GM19328 (cell line): ENCODE measurements at regions not wholly inside any gene's neighbourhood (a gene's known extent, or its start where the extent isn't known, plus 50 kb on each side); places are given as distances from the start of the nearest gene placed in this dataset.
"Not testable (repeated sequence)": the region's sequence is repeated elsewhere in the genome, so short reads cannot be mapped to it uniquely, and the experiment has no call there.

Experiments
- ATAC-seq: cut with Tn5 transposase; IDR thresholded peaks from one replicate; pipeline ENCODE4 v1.9.1; 2021; ENCODE audit warnings: mild to moderate bottlenecking, moderate library complexity; ENCODE audit not compliant: unreplicated experiment

GRCh38 chr10:43843321-43844101, 194.8 kb upstream of the ZNF32 start:
- no peak for ATAC-seq

- no peak for ATAC-seq
These were observed 193.8 kb upstream of the ZNF32 start for GRCh38 chr10:43842496-43842895.

GRCh38 chr10:43842072-43842471, 193.4 kb upstream of the ZNF32 start:
- ATAC-seq, result no peak

- no peak for ATAC-seq
These were observed 191.3 kb upstream of the ZNF32 start for GRCh38 chr10:43839973-43840372.

- ATAC-seq, result not testable (repeated sequence)
These were observed 186.1 kb upstream of the ZNF32 start for GRCh38 chr10:43834751-43835150.

- no peak for ATAC-seq
These were observed 179.2 kb upstream of the ZNF32 start for GRCh38 chr10:43827853-43828252.

DNA sequence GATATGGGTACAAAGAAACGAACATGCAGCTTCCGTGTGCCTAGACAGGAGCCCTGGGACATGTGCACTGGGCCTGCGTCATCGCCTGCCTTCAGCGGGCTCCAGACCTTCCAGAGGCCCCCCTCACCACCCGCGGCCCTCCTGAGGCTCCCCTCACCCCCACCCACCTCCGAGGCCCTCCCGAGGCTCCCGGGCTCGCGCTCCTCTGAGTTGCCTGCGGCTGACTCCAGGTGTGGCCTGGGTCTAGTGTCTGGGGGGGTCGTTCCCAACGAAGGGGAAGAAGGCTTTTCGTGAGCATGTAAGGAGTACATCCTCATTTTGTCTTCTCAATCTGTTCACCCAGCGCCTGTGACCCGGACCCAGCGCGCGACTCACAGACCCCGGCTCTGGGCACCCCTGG, 177.3 kb upstream of the ZNF32 start:
- no peak for ATAC-seq

GRCh38 chr10:43825421-43825820, 176.7 kb upstream of the ZNF32 start:
- no peak for ATAC-seq

- no peak for ATAC-seq
These were observed 176.3 kb upstream of the ZNF32 start for GRCh38 chr10:43824934-43825333.

GRCh38 chr10:43822631-43823580, 174.2 kb upstream of the ZNF32 start:
- no peak for ATAC-seq

- ATAC-seq, result no peak
These were observed 172.4 kb upstream of the ZNF32 start for GRCh38 chr10:43821103-43821502.

- no peak for ATAC-seq
These were observed 172.0 kb upstream of the ZNF32 start for GRCh38 chr10:43820663-43821062.

DNA sequence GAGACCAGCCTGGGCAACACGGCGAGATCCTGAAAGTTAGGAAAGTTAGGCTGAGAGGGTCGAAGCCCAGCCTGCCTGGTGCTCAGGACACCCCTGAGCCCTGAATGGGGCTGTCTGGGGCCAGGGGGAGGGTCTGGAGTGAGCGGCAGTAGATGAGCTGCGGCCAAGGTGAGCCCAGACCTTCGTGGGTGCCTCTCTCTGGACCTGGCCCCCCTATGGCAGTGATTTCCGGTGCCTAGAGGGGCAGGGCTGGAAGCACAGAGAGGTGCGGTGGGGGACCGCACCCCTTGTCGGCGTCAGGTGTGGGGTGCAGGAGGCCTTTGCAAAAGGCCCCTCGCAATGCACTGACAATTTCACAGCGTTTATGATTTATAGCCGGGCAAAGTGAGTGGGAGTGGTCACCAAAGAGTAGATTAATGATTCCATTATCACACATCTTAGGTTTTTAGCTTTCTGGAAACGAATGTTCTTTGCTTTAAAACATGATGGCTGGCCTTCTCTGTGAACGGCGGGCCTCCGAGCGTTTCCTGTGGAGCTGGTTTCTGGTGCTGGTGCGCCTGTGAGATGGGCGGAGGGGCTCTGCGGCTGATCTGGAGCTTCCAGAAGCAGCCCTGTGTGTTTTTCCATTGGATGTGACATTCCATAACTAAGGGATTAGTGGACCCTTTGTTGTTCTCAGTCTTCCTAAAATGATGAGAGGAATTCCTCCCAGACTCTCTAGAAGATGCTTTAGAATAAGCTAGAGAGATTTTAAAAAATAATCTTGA, 171.0 kb upstream of the ZNF32 start:
- ATAC-seq, result no peak

DNA sequence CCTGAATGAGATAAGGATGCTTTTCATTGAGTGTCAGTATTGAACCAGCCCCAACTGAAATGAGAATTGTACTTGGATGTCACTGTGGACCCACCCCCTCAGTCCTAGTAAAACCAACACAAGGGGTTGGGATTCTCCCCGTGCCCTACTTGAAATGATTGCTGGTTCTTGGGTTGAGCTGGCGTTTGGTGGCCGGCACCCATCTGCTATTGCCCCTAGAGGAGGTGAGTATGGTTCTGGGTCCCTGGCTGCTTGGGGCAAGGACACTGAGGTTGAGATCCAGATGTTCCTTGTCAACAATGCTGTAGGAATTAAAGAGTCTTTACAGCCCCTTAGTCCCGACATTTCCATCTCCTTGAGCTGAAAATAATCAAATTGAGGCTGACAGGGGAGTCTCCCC, 170.0 kb upstream of the ZNF32 start:
- no peak for ATAC-seq

- ATAC-seq, result no peak
These were observed 168.7 kb upstream of the ZNF32 start for GRCh38 chr10:43817368-43817767.

DNA sequence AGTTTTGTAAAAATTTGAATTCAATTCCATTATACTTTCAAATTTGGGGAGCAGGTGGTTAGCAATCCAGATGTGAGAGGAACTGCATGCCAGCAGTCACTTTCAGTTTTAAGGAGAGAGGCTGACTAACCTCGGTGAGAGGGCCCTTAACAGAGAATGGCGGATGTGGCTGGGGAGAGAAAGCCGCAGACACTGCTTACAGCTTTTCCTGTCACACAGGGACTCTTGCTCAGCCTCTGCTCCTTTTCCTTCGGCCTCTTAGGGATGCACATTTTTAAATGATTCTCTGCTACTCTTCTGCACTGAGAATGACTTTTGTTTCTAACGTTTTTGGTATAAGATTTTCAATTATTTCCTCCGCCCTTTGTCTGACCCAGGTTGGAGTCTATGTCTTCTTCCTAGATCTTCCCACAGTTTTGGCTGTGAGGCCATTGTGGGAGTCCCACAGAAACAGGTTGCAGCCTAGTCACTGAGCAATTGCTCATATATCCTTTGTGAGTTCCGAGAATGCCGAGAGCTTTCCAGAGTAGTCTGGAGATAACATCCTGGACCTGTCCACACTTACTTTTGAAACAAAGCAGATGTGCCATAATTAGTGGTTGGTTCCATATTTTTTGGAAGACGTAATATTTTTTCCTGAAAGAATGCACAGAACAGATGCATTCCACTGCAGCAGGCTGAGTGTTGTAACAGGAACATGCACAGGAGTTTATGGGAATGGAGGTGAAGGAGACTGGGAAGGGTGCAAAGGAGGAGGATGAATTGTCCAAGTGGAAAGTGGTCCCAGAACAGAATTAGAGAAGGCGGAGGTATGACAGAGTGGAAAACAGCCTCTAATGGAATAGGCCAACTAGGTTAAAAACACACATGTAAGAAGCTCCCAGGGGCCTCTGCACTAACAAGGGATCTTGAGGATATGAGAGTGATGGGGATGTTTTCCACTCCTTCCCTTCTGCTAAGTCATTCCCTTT, 168.0 kb upstream of the ZNF32 start:
- ATAC-seq, result peak; percentile 84

DNA sequence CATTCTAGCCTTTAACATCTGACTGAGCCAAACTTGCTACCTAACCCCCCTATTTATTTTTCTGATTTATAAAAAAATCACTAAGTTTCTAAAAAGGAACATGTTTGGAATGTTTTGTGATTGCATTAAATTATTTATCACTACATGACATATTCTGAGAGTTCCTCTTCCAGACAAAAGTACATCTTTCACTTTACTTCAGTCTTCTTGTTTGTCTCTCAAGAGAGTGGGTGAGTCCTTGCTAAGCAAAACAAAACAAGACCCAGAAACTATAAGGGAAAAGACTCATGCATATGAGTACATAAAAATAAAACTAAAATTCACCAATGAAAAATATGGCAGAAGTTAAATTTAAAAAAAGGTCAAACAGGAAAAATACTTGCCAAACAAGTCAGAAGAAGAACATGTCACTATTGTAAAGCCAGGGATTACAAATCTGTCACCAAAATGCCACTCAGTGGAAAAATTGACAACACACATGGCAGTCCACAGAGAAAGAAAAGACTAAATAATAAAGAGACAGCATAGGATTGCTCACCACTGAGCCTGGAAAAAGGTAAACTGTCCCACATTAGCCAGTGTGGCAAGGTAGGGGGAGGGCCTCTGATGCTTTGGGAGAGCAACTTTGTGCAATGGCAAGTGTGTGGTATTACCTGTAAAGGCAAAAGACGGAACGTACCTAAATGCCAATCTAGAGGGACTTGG, 166.7 kb upstream of the ZNF32 start:
- ATAC-seq, result no peak

GRCh38 chr10:43814663-43815062, 166.0 kb upstream of the ZNF32 start:
- ATAC-seq, result no peak

- ATAC-seq, result no peak
These were observed 163.2 kb upstream of the ZNF32 start for GRCh38 chr10:43811871-43812270.
